HEK293 (cell line): ENCODE measurements at regions not wholly inside any gene's neighbourhood (a gene's known extent, or its start where the extent isn't known, plus 50 kb on each side); places are given as distances from the start of the nearest gene placed in this dataset.

ENCODE experiments used
- CTCF ChIA-PET: fragments of 350-600 bp; formaldehyde crosslinking; extraction: SDS; loops from one replicate; lab custom pipeline; 2021; ENCODE audit warnings: antibody characterized with exemption; lab: Yijun Ruan, JAX
- POLR2A ChIA-PET: fragments of 300-600 bp; formaldehyde crosslinking; extraction: SDS; loops from one replicate; lab custom pipeline; 2020; ENCODE audit warnings: antibody characterized with exemption, inconsistent platforms; lab: Yijun Ruan, JAX
- H3K27ac ChIP-seq: fragments of 200-500 bp; sonication (Bioruptor generic); 2 replicates; pipeline ENCODE4 v1.5.1; 2014; ENCODE audit warnings: low read depth, low read length, control low read depth, inconsistent platforms; ENCODE audit errors: extremely low read depth
- H3K36me3 ChIP-seq, 2 experiments: fragments of 200-500 bp in 1 of 2; sonication (Bioruptor generic) in 1 of 2; 1 replicate in 1 of 2; 2 replicates in 1 of 2; pipeline ENCODE4 v1.5.1; 2014 to 2017; ENCODE audit warnings: inconsistent platforms in 2 of 2, low read length in 2 of 2; ENCODE audit not compliant: control insufficient read depth in 2 of 2, insufficient read depth in 1 of 2
- H3K4me1 ChIP-seq: fragments of 200-500 bp; sonication (Bioruptor generic); 2 replicates; pipeline ENCODE4 v1.5.1; 2014; ENCODE audit warnings: mild to moderate bottlenecking, low read length, inconsistent platforms; ENCODE audit not compliant: control insufficient read depth, insufficient read depth
- H3K4me3 ChIP-seq: 2 replicates; pipeline ENCODE4 v1.5.1; 2011; ENCODE audit warnings: low read depth, mild to moderate bottlenecking, control low read depth, low read length, moderate library complexity
- H3K9me3 ChIP-seq: fragments of 200-500 bp; sonication (Bioruptor generic); 2 replicates; pipeline ENCODE4 v1.5.1; 2014; ENCODE audit warnings: low read depth, low read length, inconsistent platforms; ENCODE audit not compliant: control insufficient read depth, insufficient read depth
- BCL6B ChIP-seq: fragments of 450-650 bp; formaldehyde crosslinking; IDR thresholded peaks from 2 replicates; pipeline ENCODE4 v1.5.1; 2017; ENCODE audit warnings: missing biosample characterization, missing genetic modification characterization
- GFI1B ChIP-seq: fragments of 450-650 bp; formaldehyde crosslinking; IDR thresholded peaks from 2 replicates; pipeline ENCODE4 v1.5.1; 2016; ENCODE audit warnings: missing biosample characterization, missing genetic modification characterization
- GLI4 ChIP-seq: fragments of 450-650 bp; formaldehyde crosslinking; IDR thresholded peaks from 2 replicates; pipeline ENCODE4 v1.5.1; 2016; ENCODE audit warnings: missing biosample characterization, missing genetic modification characterization
- MYNN ChIP-seq: fragments of 450-650 bp; formaldehyde crosslinking; IDR thresholded peaks from 2 replicates; pipeline ENCODE4 v1.5.1; 2016; ENCODE audit warnings: missing biosample characterization, missing genetic modification characterization, borderline replicate concordance
- ZBTB10 ChIP-seq: fragments of 450-650 bp; formaldehyde crosslinking; IDR thresholded peaks from 2 replicates; pipeline ENCODE4 v1.5.1; 2016; ENCODE audit warnings: missing biosample characterization, missing genetic modification characterization
- ZBTB20 ChIP-seq: fragments of 450-650 bp; formaldehyde crosslinking; IDR thresholded peaks from 2 replicates; pipeline ENCODE4 v1.5.1; 2016; ENCODE audit warnings: missing biosample characterization, missing genetic modification characterization
- ZBTB44 ChIP-seq: fragments of 450-650 bp; IDR thresholded peaks from 2 replicates; pipeline ENCODE4 v1.5.1; 2018; ENCODE audit warnings: missing biosample characterization, mild to moderate bottlenecking, missing genetic modification characterization
- ZBTB48 ChIP-seq: fragments of 450-650 bp; formaldehyde crosslinking; IDR thresholded peaks from 2 replicates; pipeline ENCODE4 v1.5.1; 2016; ENCODE audit warnings: missing biosample characterization, missing genetic modification characterization
- ZFHX2 ChIP-seq: fragments of 450-650 bp; formaldehyde crosslinking; conservative IDR thresholded peaks from 2 replicates; pipeline ENCODE4 v1.5.1; 2016; ENCODE audit warnings: missing biosample characterization, missing genetic modification characterization
- ZFP41 ChIP-seq: fragments of 450-650 bp; formaldehyde crosslinking; IDR thresholded peaks from 2 replicates; pipeline ENCODE4 v1.5.1; 2016; ENCODE audit warnings: missing biosample characterization, missing genetic modification characterization, borderline replicate concordance
- ZFP69B ChIP-seq: fragments of 450-650 bp; formaldehyde crosslinking; IDR thresholded peaks from 2 replicates; pipeline ENCODE4 v1.5.1; 2016; ENCODE audit warnings: missing biosample characterization, missing genetic modification characterization
- ZNF121 ChIP-seq: fragments of 450-650 bp; formaldehyde crosslinking; IDR thresholded peaks from 2 replicates; pipeline ENCODE4 v1.5.1; 2016; ENCODE audit warnings: missing biosample characterization, missing genetic modification characterization
- ZNF146 ChIP-seq: fragments of 450-650 bp; formaldehyde crosslinking; IDR thresholded peaks from 2 replicates; pipeline ENCODE4 v1.5.1; 2016; ENCODE audit warnings: missing biosample characterization, missing genetic modification characterization
- ZNF18 ChIP-seq: fragments of 450-650 bp; formaldehyde crosslinking; IDR thresholded peaks from 2 replicates; pipeline ENCODE4 v1.5.1; 2016; ENCODE audit warnings: missing biosample characterization, missing genetic modification characterization
- ZNF341 ChIP-seq: fragments of 450-650 bp; formaldehyde crosslinking; IDR thresholded peaks from 2 replicates; pipeline ENCODE4; 2016; ENCODE audit warnings: low read depth, missing biosample characterization, missing genetic modification characterization
- ZNF704 ChIP-seq: fragments of 450-650 bp; formaldehyde crosslinking; IDR thresholded peaks from 2 replicates; pipeline ENCODE4 v1.5.1; 2016; ENCODE audit warnings: missing biosample characterization, missing genetic modification characterization
- ZNF777 ChIP-seq: fragments of 450-650 bp; formaldehyde crosslinking; IDR thresholded peaks from 2 replicates; pipeline ENCODE4 v1.5.1; 2017; ENCODE audit warnings: missing biosample characterization, missing genetic modification characterization, borderline replicate concordance
- TF ChIP-seq, protein P1 (sequence below): fragments of 450-650 bp; formaldehyde crosslinking; IDR thresholded peaks from 2 replicates; pipeline ENCODE4 v1.5.1; 2017; ENCODE audit warnings: missing biosample characterization, missing genetic modification characterization
- TF ChIP-seq, protein P2 (sequence below): fragments of 450-650 bp; formaldehyde crosslinking; IDR thresholded peaks from 2 replicates; pipeline ENCODE4 v1.5.1; 2016; ENCODE audit warnings: missing biosample characterization, missing genetic modification characterization

DNA sequence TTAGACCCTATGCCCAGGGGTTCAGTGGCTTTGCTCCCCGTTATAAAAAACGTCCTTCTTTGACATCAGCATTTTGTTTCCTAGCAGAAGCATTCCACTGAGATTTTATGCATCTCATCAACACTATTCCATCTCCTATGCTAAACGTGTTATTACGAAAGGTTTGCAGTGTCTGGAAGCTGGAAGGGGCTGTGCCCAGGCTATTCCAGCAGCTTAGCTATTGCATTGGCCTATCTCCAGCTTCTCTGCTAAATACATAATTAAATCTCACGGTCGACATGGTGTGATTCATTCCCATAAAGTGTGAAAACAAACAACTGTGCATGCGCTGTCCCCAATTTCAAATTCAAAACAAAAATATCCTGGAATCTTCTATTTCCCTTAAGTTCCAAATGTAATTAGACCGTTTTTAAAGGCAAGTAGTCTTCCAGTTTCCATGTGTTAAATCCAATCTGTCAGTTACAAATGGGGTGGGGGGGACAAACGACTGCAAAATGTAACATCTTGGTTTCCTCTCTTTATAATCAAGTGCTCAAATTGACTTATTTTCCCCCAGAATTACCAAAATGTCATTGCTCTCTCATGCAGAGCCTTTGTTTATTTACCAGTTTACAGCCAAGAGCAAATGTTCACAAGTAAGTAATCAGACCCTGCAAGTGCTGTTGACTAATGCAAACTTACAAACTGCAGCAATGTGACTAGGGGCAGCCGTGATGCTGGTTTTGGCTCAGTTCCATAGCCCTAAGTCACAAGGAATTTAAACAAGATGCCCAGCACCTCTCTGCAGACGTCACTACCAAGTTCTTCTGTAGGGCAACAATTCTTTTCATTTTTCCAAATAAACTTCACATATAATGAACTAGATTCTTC lies 212.3 kb upstream of the RORB start:
- CTCF ChIA-PET, result no interaction called here
- POLR2A ChIA-PET, result no interaction called here
- TF ChIP-seq ZFP41 (tag by site-specific recombination) (no peak), GFI1B (no peak)
- Histone ChIP-seq H3K9me3 (no peaks in the 10 kb centered on the region), H3K36me3 (no peaks in the 10 kb centered on the region), H3K4me1 (no peaks in the 10 kb centered on the region), H3K4me3 (no peak overlapping the region), H3K27ac (no peak overlapping the region)

GRCh38 chr9:74293479-74293878 lies 203.7 kb upstream of the RORB start:
- Histone ChIP-seq H3K4me1 (no peaks in the 10 kb centered on the region), H3K27ac (no peak overlapping the region), H3K36me3 (no peaks in the 10 kb centered on the region), H3K9me3 (no peaks in the 10 kb centered on the region), H3K4me3 (no peak overlapping the region)
- ChIA-PET POLR2A (no interaction called here), CTCF (no interaction called here)
- TF ChIP-seq ZNF121 (tag by site-specific recombination) (no peak), ZBTB10 (tag by site-specific recombination) (no peak), GLI4 (tag by site-specific recombination) (no peak), ZFP69B (tag by site-specific recombination) (no peak), MYNN (tag by site-specific recombination) (no peak), ZFP41 (tag by site-specific recombination) (no peak), ZNF704 (tag by site-specific recombination) (no peak), ZNF146 (tag by site-specific recombination) (no peak), BCL6B (tag by site-specific recombination) (no peak)
- TF ChIP-seq, protein P1, sequence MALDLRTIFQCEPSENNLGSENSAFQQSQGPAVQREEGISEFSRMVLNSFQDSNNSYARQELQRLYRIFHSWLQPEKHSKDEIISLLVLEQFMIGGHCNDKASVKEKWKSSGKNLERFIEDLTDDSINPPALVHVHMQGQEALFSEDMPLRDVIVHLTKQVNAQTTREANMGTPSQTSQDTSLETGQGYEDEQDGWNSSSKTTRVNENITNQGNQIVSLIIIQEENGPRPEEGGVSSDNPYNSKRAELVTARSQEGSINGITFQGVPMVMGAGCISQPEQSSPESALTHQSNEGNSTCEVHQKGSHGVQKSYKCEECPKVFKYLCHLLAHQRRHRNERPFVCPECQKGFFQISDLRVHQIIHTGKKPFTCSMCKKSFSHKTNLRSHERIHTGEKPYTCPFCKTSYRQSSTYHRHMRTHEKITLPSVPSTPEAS, result no peak

DNA sequence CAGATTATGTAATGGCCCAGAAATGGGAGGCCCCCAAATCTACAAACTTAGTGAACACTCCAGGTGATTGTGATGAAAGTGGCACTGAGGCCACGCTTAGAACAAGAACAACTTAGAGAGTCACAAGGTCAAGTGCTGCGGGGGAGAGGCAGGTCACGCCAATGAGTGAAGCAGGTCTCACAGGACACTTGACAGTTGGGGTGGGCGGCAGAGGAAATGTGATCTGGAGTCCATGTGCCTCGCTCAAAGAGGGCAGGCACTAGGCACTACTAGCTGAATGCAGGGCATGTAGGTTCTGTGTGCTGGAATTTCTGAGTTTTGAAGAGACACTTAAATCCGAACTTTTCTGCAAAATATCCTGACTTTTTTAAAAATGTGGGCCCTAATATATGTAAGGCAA lies 193.2 kb upstream of the RORB start:
- Histone ChIP-seq H3K4me3 (no peak overlapping the region), H3K4me1 (no peaks in the 10 kb centered on the region), H3K9me3 (no peaks in the 10 kb centered on the region), H3K27ac (no peak overlapping the region), H3K36me3 (no peaks in the 10 kb centered on the region)
- CTCF ChIA-PET, result interaction anchor here (0.7 kb wide), 1 partner anchor 46 kb away, joined by 3 read pairs; no protein-coding TSS in a partner anchor
- POLR2A ChIA-PET, result no interaction called here
- TF ChIP-seq ZFHX2 (tag by site-specific recombination) (no peak), ZNF777 (tag by site-specific recombination) (no peak), ZNF341 (tag by site-specific recombination) (no peak), ZBTB20 (no peak), ZNF146 (tag by site-specific recombination) (no peak), ZBTB44 (tag by site-specific recombination) (no peak), ZNF18 (tag by site-specific recombination) (no peak), ZBTB48 (tag by site-specific recombination) (no peak)
- TF ChIP-seq, protein P2, sequence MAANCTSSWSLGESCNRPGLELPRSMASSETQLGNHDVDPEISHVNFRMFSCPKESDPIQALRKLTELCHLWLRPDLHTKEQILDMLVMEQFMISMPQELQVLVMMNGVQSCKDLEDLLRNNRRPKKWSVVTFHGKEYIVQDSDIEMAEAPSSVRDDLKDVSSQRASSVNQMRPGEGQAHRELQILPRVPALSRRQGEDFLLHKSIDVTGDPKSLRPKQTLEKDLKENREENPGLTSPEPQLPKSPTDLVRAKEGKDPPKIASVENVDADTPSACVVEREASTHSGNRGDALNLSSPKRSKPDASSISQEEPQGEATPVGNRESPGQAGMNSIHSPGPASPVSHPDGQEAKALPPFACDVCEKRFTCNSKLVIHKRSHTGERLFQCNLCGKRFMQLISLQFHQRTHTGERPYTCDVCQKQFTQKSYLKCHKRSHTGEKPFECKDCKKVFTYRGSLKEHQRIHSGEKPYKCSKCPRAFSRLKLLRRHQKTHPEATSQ (tag by site-specific recombination), result no peak
